DOHH2 (cell line): ENCODE measurements at regions not wholly inside any gene's neighbourhood (a gene's known extent, or its start where the extent isn't known, plus 50 kb on each side); places are given as distances from the start of the nearest gene placed in this dataset.

Source experiments
- CTCF ChIP-seq: fragments of 200-600 bp; sonication (generic); IDR thresholded peaks from one replicate; pipeline ENCODE4 v1.5.1; 2014; ENCODE audit warnings: antibody characterized with exemption, mild to moderate bottlenecking, low read depth, low read length; ENCODE audit not compliant: poor library complexity, severe bottlenecking
- EZH2phosphoT487 ChIP-seq: fragments of 200-600 bp; sonication (generic); IDR thresholded peaks from 2 replicates; pipeline ENCODE4 v1.6.1; 2017; ENCODE audit warnings: borderline replicate concordance, mild to moderate bottlenecking, antibody characterized with exemption, low read length, moderate library complexity, mixed read lengths

- TF ChIP-seq CTCF (no peak), EZH2phosphoT487 (no peak)
These were observed 198.6 kb downstream of the RNF152 start for GRCh38 chr18:61694236-61694635.
